ENCODE measurements at regions not wholly inside any gene's neighbourhood (a gene's known extent, or its start where the extent isn't known, plus 50 kb on each side); places are given as distances from the start of the nearest gene placed in this dataset.
A peak's percentile ranks its signal among the peaks of the same experiment; 100 is the strongest.
"Not testable (repeated sequence)": the region's sequence is repeated elsewhere in the genome, so short reads cannot be mapped to it uniquely, and the experiment has no call there.

- intact Hi-C loops (cut with DNase I); DNase-seq: not testable (repeated sequence)
These were observed 131.0 kb upstream of the GRK3 start for GRCh38 chr22:25433381-25433970.

- DNase-seq: peak in 3 of 42 donors; percentile 30 to 53 (median 35)
- intact Hi-C loops (cut with DNase I): no loop called here
These were observed 126.9 kb upstream of the GRK3 start for GRCh38 chr22:25437414-25438160.

GRCh38 chr22:25447067-25447685, 117.3 kb upstream of the GRK3 start:
- intact Hi-C loops (cut with DNase I): loop anchor here (5.0 kb wide), 1 partner anchor 85 kb away; no protein-coding TSS in a partner anchor
- peak in 5 of 42 donors; percentile 9 to 18 (median 17) for DNase-seq

GRCh38 chr22:25447686-25448434, 116.6 kb upstream of the GRK3 start:
- DNase-seq: peak; percentile 77 to 96 (median 90)
- intact Hi-C loops (cut with DNase I): loop anchor here (5.0 kb wide), 1 partner anchor 86 kb away; no protein-coding TSS in a partner anchor

GRCh38 chr22:25448435-25449051, 115.9 kb upstream of the GRK3 start:
- intact Hi-C loops (cut with DNase I): loop anchor here (5.0 kb wide), 1 partner anchor 86 kb away; no protein-coding TSS in a partner anchor
- DNase-seq: peak in 7 of 42 donors; percentile 4 to 42 (median 17)

- no peak for DNase-seq
- intact Hi-C loops (cut with DNase I): loop anchor here (5.0 kb wide), 1 partner anchor 88 kb away; no protein-coding TSS in a partner anchor
These were observed 114.6 kb upstream of the GRK3 start for GRCh38 chr22:25449781-25450317.

GRCh38 chr22:25451480-25452114, 112.9 kb upstream of the GRK3 start:
- intact Hi-C loops (cut with DNase I): no loop called here
- DNase-seq: no peak

- intact Hi-C loops (cut with DNase I): no loop called here
- no peak for DNase-seq
These were observed 112.3 kb upstream of the GRK3 start for GRCh38 chr22:25452116-25452700.

- intact Hi-C loops (cut with DNase I): no loop called here
- no peak for DNase-seq
These were observed 111.4 kb upstream of the GRK3 start for GRCh38 chr22:25453058-25453457.

- intact Hi-C loops (cut with DNase I): no loop called here
- no peak for DNase-seq
These were observed 110.9 kb upstream of the GRK3 start for GRCh38 chr22:25453557-25453956.

- intact Hi-C loops (cut with DNase I); DNase-seq: not testable (repeated sequence)
These were observed 108.0 kb upstream of the GRK3 start for GRCh38 chr22:25456300-25457043.

GRCh38 chr22:25458631-25459030, 105.8 kb upstream of the GRK3 start:
- intact Hi-C loops (cut with DNase I); DNase-seq: not testable (repeated sequence)

- intact Hi-C loops (cut with DNase I): loop anchor here (5.0 kb wide), 2 partner anchors 237 to 312 kb away; no protein-coding TSS in a partner anchor
These were observed 103.8 kb upstream of the GRK3 start for GRCh38 chr22:25460682-25461081.

GRCh38 chr22:25461301-25461700, 103.2 kb upstream of the GRK3 start:
- intact Hi-C loops (cut with DNase I): loop anchor here (5.0 kb wide), 2 partner anchors 236 to 311 kb away; no protein-coding TSS in a partner anchor
- no peak for DNase-seq

More at GRCh38 chr22:25460682-25461081, 103.8 kb upstream of the GRK3 start:
- not testable (repeated sequence) for DNase-seq

GRCh38 chr22:25462474-25463346, 101.8 kb upstream of the GRK3 start:
- DNase-seq: peak; percentile 59 to 92 (median 80)
- intact Hi-C loops (cut with DNase I): loop anchor here (5.0 kb wide), 2 partner anchors 235 to 310 kb away; no protein-coding TSS in a partner anchor

- DNase-seq: not testable (repeated sequence)
- intact Hi-C loops (cut with DNase I): loop anchor here (5.0 kb wide), 2 partner anchors 234 to 309 kb away; no protein-coding TSS in a partner anchor
These were observed 101.2 kb upstream of the GRK3 start for GRCh38 chr22:25463347-25463628.
